Mucosa of descending colon (tissue), 3 donors: ENCODE measurements at regions not wholly inside any gene's neighbourhood (a gene's known extent, or its start where the extent isn't known, plus 50 kb on each side); places are given as distances from the start of the nearest gene placed in this dataset.

Experiments used
- ATAC-seq: fragments of 200-7000 bp; cut with Tn5 transposase; one replicate; pipeline ENCODE4 v1.9.1; 2020; ENCODE audit warnings: mild to moderate bottlenecking, moderate library complexity
- DNase-seq, 3 donors: peaks; one replicate each; pipeline ENCODE4 v3.0.0-alpha.2; 2020
- H3K36me3 ChIP-seq: fragments of 200-600 bp; one replicate; pipeline ENCODE4 v1.8.0; 2021; ENCODE audit warnings: low read depth, mild to moderate bottlenecking
- H3K4me1 ChIP-seq: fragments of 200-600 bp; one replicate; pipeline ENCODE4 v1.8.0; 2021; ENCODE audit warnings: low read depth, mild to moderate bottlenecking
- H3K4me3 ChIP-seq: fragments of 200-600 bp; one replicate; pipeline ENCODE4 v1.8.0; 2021; ENCODE audit warnings: mild to moderate bottlenecking
- H3K9me3 ChIP-seq: fragments of 200-600 bp; one replicate; pipeline ENCODE4 v1.8.0; 2021; ENCODE audit warnings: mild to moderate bottlenecking
- CTCF ChIP-seq: fragments of 200-600 bp; IDR thresholded peaks from one replicate; pipeline ENCODE4 v1.8.0; 2022; ENCODE audit warnings: antibody characterized with exemption, mild to moderate bottlenecking
- intact Hi-C, 2 donors: fragments of 100-400 bp; cut with DNase I in 1 of 2; cut with micrococcal nuclease in 1 of 2; formaldehyde crosslinking; loops; one replicate each; pipeline versions ENCODE4 v1.11.0 to v1.11.1; 2022; cut with DNase I, micrococcal nuclease
- donor health status: DM: no; HTN: no; CAD: no; lungs with moderate emphysema.
- donor health status: DM: no; HTN: no; CAD: no.
- donor health status: DM: no; HTN: yes; CAD: no.

- Histone ChIP-seq H3K4me3 (no peak overlapping the region), H3K9me3 (no peaks in the 10 kb centered on the region), H3K4me1 (no peaks in the 10 kb centered on the region), H3K36me3 (no peaks in the 10 kb centered on the region)
- ATAC-seq (peak; percentile 79), DNase-seq (peak in 1 of 3 donors; percentile 79)
- intact Hi-C loops, result loop anchor here (2.0 to 5.0 kb wide), 2 partner anchors 108 to 110 kb away; no protein-coding TSS in a partner anchor
- TF ChIP-seq CTCF, result no peak
Measured at GRCh38 chr3:146326875-146327543, 76.1 kb upstream of the PLSCR4 start.

- Histone ChIP-seq H3K9me3 (no peaks in the 10 kb centered on the region), H3K4me3 (no peak overlapping the region), H3K36me3 (no peaks in the 10 kb centered on the region), H3K4me1 (no peaks in the 10 kb centered on the region)
- intact Hi-C loops, result loop anchor here in 1 of 2 donors (5.0 kb wide), 1 partner anchor 108 kb away; no protein-coding TSS in a partner anchor
- no peak for TF ChIP-seq CTCF
- DNase-seq (no peak), ATAC-seq (no peak)
Measured at GRCh38 chr3:146325170-146325569, 74.3 kb upstream of the PLSCR4 start.

- Histone ChIP-seq H3K36me3 (no peaks in the 10 kb centered on the region), H3K4me3 (no peak overlapping the region), H3K9me3 (no peaks in the 10 kb centered on the region), H3K4me1 (no peaks in the 10 kb centered on the region)
- no peak for DNase-seq
- intact Hi-C loops, result no loop called here
- no peak for TF ChIP-seq CTCF
- no peak for ATAC-seq
Measured at GRCh38 chr3:146322216-146322817, 71.4 kb upstream of the PLSCR4 start.

GRCh38 chr3:146314871-146315270 is 64.0 kb upstream of the PLSCR4 start:
- intact Hi-C loops, result no loop called here
- ATAC-seq, result no peak

GRCh38 chr3:146313746-146314111 is 62.8 kb upstream of the PLSCR4 start:
- Histone ChIP-seq H3K36me3 (no peaks in the 10 kb centered on the region), H3K4me3 (no peak overlapping the region), H3K9me3 (no peaks in the 10 kb centered on the region), H3K4me1 (peaks cover 3% of the 10 kb centered on the region)
- intact Hi-C loops, result no loop called here
- ATAC-seq, result peak; percentile 87
- no peak for TF ChIP-seq CTCF
- no peak for DNase-seq

More at GRCh38 chr3:146314871-146315270, 64.0 kb upstream of the PLSCR4 start:
- Histone ChIP-seq H3K4me1 (peaks cover 3% of the 10 kb centered on the region), H3K36me3 (no peaks in the 10 kb centered on the region), H3K9me3 (no peaks in the 10 kb centered on the region), H3K4me3 (no peak overlapping the region)
- DNase-seq, result no peak
- TF ChIP-seq CTCF, result no peak
